Parathyroid adenoma (tissue), 2 donors: ENCODE measurements at regions not wholly inside any gene's neighbourhood (a gene's known extent, or its start where the extent isn't known, plus 50 kb on each side); places are given as distances from the start of the nearest gene placed in this dataset.

Experiments
- H2AFZ ChIP-seq: fragments of 300-600 bp; sonication (generic); one replicate; pipeline ENCODE4 v1.7.0; 2017; ENCODE audit warnings: antibody characterized with exemption, mild to moderate bottlenecking
- H3K27ac ChIP-seq: fragments of 300-600 bp; sonication (generic); one replicate; pipeline ENCODE4 v1.7.0; 2017
- H3K27me3 ChIP-seq: fragments of 300-600 bp; sonication (generic); one replicate; pipeline ENCODE4 v1.7.0; 2017; ENCODE audit warnings: low read length; ENCODE audit not compliant: control insufficient read depth, insufficient read depth
- H3K36me3 ChIP-seq: fragments of 300-600 bp; sonication (generic); one replicate; pipeline ENCODE4 v1.7.0; 2017; ENCODE audit warnings: low read length; ENCODE audit not compliant: control insufficient read depth, insufficient read depth
- H3K4me1 ChIP-seq: fragments of 300-600 bp; sonication (generic); one replicate; pipeline ENCODE4 v1.7.0; 2017; ENCODE audit warnings: control low read depth
- H3K4me2 ChIP-seq: fragments of 300-600 bp; sonication (generic); one replicate; pipeline ENCODE4 v1.7.0; 2017; ENCODE audit warnings: low read length
- H3K4me3 ChIP-seq: fragments of 300-600 bp; sonication (generic); one replicate; pipeline ENCODE4 v1.7.0; 2017; ENCODE audit warnings: low read depth, low read length
- H3K79me2 ChIP-seq: fragments of 300-600 bp; sonication (generic); one replicate; pipeline ENCODE4 v1.7.0; 2017; ENCODE audit warnings: control low read depth
- H3K9ac ChIP-seq: fragments of 300-600 bp; sonication (generic); one replicate; pipeline ENCODE4 v1.7.0; 2017; ENCODE audit warnings: mild to moderate bottlenecking
- H3K9me3 ChIP-seq: fragments of 300-600 bp; sonication (generic); one replicate; pipeline ENCODE4 v1.7.0; 2017; ENCODE audit warnings: low read length; ENCODE audit not compliant: control insufficient read depth
- TF ChIP-seq, protein P1 (sequence below): fragments of 300-600 bp; sonication (generic); IDR thresholded peaks from one replicate; pipeline ENCODE4 v1.7.0; 2017; ENCODE audit warnings: antibody characterized with exemption, mild to moderate bottlenecking
- donor health status: primary hyperparathyroidism.

DNA sequence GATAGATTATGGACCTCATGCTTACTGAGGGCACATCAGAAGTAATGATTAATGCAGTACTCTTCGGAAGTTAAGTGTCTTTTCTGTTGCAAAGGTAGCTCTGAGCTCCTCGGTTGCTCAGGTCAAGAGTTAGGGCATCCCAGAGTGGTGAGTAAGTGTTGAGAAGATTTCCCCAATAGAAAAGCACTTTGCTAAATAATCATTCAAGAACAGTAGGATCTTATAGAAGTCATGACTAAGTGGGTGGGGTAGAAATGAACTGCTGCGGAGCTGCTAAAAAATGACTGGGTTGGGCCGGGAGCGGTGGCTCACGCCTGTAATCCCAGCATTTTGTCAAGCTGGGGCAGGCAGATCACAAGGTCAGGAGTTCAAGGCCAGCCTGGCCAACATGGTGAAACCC, 648.6 kb upstream of the CAMK1G start:
- Histone ChIP-seq H2AFZ (no peak overlapping the region), H3K79me2 (no peaks in the 10 kb centered on the region), H3K4me3 (no peak overlapping the region), H3K36me3 (no peaks in the 10 kb centered on the region), H3K9me3 (no peaks in the 10 kb centered on the region), H3K4me2 (no peak overlapping the region), H3K27ac (no peak overlapping the region), H3K4me1 (no peaks in the 10 kb centered on the region), H3K9ac (no peak overlapping the region), H3K27me3 (no peaks in the 10 kb centered on the region)
- TF ChIP-seq, protein P1, sequence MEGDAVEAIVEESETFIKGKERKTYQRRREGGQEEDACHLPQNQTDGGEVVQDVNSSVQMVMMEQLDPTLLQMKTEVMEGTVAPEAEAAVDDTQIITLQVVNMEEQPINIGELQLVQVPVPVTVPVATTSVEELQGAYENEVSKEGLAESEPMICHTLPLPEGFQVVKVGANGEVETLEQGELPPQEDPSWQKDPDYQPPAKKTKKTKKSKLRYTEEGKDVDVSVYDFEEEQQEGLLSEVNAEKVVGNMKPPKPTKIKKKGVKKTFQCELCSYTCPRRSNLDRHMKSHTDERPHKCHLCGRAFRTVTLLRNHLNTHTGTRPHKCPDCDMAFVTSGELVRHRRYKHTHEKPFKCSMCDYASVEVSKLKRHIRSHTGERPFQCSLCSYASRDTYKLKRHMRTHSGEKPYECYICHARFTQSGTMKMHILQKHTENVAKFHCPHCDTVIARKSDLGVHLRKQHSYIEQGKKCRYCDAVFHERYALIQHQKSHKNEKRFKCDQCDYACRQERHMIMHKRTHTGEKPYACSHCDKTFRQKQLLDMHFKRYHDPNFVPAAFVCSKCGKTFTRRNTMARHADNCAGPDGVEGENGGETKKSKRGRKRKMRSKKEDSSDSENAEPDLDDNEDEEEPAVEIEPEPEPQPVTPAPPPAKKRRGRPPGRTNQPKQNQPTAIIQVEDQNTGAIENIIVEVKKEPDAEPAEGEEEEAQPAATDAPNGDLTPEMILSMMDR, result no peak

DNA sequence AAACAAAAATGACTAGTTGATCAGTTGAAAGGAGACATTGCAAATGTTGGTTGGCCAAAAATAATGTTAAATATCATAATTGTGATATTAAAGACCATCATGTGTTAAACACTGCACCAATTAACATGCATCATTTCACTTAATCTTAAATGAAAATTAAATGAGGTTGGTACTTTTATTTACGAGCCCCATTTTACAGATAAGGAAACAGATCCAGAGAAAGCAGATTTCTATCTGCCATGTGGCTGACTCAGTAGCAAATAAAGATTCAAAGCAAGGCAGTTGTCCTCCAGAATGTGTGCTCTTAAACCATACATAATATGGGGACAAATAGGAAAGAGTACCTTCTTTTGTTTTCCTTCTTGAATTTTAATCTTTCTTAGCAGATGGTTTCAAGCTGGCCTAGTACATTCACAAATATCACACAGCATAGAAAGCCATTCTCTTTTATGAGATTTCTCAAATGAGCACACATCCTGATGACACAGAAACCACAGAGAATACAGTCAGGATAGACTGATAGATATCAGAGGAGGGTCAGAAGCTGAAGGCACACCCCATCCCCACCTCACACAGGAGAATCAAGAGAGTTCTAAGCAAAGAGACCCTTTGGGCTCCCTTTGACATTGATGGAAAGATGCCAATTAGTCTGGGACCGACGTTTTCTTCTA, 647.9 kb upstream of the CAMK1G start:
- Histone ChIP-seq H2AFZ (no peak overlapping the region), H3K27ac (no peak overlapping the region), H3K27me3 (no peaks in the 10 kb centered on the region), H3K79me2 (no peaks in the 10 kb centered on the region), H3K9ac (no peak overlapping the region), H3K4me3 (no peak overlapping the region), H3K4me1 (no peaks in the 10 kb centered on the region), H3K4me2 (no peak overlapping the region), H3K36me3 (no peaks in the 10 kb centered on the region), H3K9me3 (no peaks in the 10 kb centered on the region)
- TF ChIP-seq, protein P1, result no peak

DNA sequence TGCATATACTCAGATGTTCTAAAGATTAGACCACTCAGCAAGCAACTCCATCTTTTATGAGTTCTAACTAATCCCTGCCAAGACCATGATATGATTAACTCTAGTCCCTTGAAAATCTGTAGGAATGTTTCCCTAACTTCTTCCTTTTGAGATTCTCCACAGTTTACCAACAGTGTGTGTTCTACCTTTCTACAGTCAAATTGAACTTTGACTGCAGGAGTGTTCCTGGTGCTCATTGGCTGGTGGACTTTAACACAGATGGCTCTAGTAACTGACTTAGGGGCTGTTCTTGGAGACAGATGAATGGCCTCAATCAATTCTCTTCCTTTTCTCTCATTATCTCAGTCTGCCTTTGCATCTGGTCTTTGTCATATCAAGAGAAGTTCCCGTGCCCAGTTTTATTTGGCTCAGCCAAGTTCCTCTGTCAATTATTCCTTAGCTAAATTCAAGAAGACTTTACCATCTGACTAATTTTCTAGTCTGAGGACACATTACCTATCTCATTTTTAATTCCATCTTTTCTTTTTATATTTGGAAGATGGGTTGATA, 643.9 kb upstream of the CAMK1G start:
- no peak overlapping the region for H2AFZ ChIP-seq
- H3K27me3 ChIP-seq, result no peaks in the 10 kb centered on the region
- no peak overlapping the region for H3K4me2 ChIP-seq
- TF ChIP-seq, protein P1, result no peak
- H3K27ac ChIP-seq, result no peak overlapping the region
- no peaks in the 10 kb centered on the region for H3K4me1 ChIP-seq
- H3K9ac ChIP-seq, result no peak overlapping the region
- no peaks in the 10 kb centered on the region for H3K9me3 ChIP-seq
- no peaks in the 10 kb centered on the region for H3K79me2 ChIP-seq
- no peak overlapping the region for H3K4me3 ChIP-seq
- H3K36me3 ChIP-seq, result no peaks in the 10 kb centered on the region

DNA sequence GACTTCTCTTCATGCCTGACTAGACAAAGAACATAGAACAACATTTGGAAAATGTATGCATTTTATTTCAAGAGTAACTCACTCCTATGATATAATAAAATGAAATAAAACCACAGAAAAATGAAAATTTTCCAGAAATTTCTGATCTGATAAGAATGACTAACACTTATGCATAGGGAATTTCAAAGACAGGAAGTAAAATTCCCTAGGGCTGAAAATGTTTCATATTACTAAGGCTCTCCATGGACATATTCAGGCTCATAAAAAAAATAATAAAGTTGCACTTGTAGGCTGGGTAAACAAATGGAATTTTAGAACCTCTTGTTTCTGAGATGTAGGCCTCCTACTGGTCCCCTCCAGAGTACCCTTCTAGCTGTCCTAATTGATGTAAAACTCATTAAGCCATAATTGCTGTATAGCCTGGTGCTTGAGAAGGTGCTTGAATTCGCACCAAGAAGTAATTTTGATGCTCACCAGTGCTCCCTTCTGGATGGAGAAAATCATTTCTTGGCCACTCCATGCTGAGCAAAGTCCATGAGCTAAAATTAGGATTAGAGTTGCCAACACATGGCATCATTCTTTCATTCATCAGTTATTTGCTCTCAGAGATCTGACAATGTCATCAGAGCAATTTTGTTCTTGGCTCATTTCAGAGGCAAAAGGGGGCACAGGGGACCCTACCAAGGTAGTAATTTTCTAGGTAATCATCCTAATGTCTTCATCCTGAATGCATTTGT, 641.0 kb upstream of the CAMK1G start:
- Histone ChIP-seq H3K4me3 (no peak overlapping the region), H3K4me2 (no peak overlapping the region), H3K27ac (no peak overlapping the region), H3K36me3 (no peaks in the 10 kb centered on the region), H3K4me1 (no peaks in the 10 kb centered on the region), H3K9me3 (no peaks in the 10 kb centered on the region), H3K79me2 (no peaks in the 10 kb centered on the region), H3K9ac (no peak overlapping the region), H3K27me3 (no peaks in the 10 kb centered on the region), H2AFZ (no peak overlapping the region)
- TF ChIP-seq, protein P1, result no peak
